Ascending aorta (tissue), 2 donors: ENCODE measurements at regions not wholly inside any gene's neighbourhood (a gene's known extent, or its start where the extent isn't known, plus 50 kb on each side); places are given as distances from the start of the nearest gene placed in this dataset.

Source experiments
- DNase-seq, 2 donors: peaks; one replicate each; pipeline ENCODE4 v3.0.0-alpha.2; 2019; ENCODE audit warnings: low spot score in 2 of 2
- H3K27ac ChIP-seq, 2 donors: fragments of 200-600 bp; sonication (generic); one replicate each; pipeline ENCODE4 v1.5.1; 2016 to 2017; ENCODE audit warnings: mild to moderate bottlenecking in 1 of 2
- H3K27me3 ChIP-seq: fragments of 200-600 bp; sonication (generic); one replicate; pipeline ENCODE4 v1.5.1; 2017
- H3K36me3 ChIP-seq, 2 donors: fragments of 200-600 bp; sonication (generic); one replicate each; pipeline ENCODE4 v1.5.1; 2016
- H3K4me1 ChIP-seq, 2 donors: fragments of 200-600 bp; sonication (generic); one replicate each; pipeline ENCODE4 v1.5.1; 2016 to 2017; ENCODE audit warnings: mild to moderate bottlenecking in 1 of 2
- H3K4me3 ChIP-seq, 2 donors: fragments of 200-600 bp; sonication (generic); one replicate each; pipeline ENCODE4 v1.5.1; 2016 to 2017; ENCODE audit warnings: mild to moderate bottlenecking in 1 of 2
- H3K9me3 ChIP-seq, 2 donors: fragments of 200-600 bp; sonication (generic); one replicate each; pipeline ENCODE4 v1.5.1; 2016
- CTCF ChIP-seq, 3 experiments: fragments of 200-600 bp in 2 of 3; fragments of 450-650 bp in 1 of 3; sonication (generic) in 2 of 3; IDR thresholded peaks; one replicate each; pipeline ENCODE4 v1.5.1; 2016 to 2019; ENCODE audit warnings: antibody characterized with exemption in 3 of 3, mild to moderate bottlenecking in 1 of 3, moderate library complexity in 1 of 3
- intact Hi-C: fragments of 100-400 bp; cut with DNase I; formaldehyde crosslinking; loops from one replicate; pipeline ENCODE4 v1.15.1; 2023

GRCh38 chr7:121621937-121622336 lies 225.8 kb upstream of the FAM3C start:
- intact Hi-C loops = no loop called here
- DNase-seq = no peak

GRCh38 chr7:121620953-121621606 lies 225.0 kb upstream of the FAM3C start:
- DNase-seq = no peak
- Histone ChIP-seq H3K4me1 (no peaks in the 10 kb centered on the region), H3K4me3 (no peak overlapping the region), H3K9me3 (no peaks in the 10 kb centered on the region), H3K27ac (no peak overlapping the region), H3K36me3 (no peaks in the 10 kb centered on the region), H3K27me3 (no peaks in the 10 kb centered on the region)
- TF ChIP-seq CTCF (IDR thresholded peaks at IDR 0.05) = no peak
- intact Hi-C loops = no loop called here

More at GRCh38 chr7:121621937-121622336, 225.8 kb upstream of the FAM3C start:
- Histone ChIP-seq H3K4me3 (no peak overlapping the region), H3K9me3 (no peaks in the 10 kb centered on the region), H3K27me3 (no peaks in the 10 kb centered on the region), H3K36me3 (no peaks in the 10 kb centered on the region), H3K27ac (no peak overlapping the region), H3K4me1 (no peaks in the 10 kb centered on the region)
- TF ChIP-seq CTCF (IDR thresholded peaks at IDR 0.05) = no peak

GRCh38 chr7:121620206-121620605 lies 224.1 kb upstream of the FAM3C start:
- DNase-seq = no peak
- H3K27me3 ChIP-seq = no peaks in the 10 kb centered on the region
- TF ChIP-seq CTCF (IDR thresholded peaks at IDR 0.05) = no peak
- H3K36me3 ChIP-seq = no peaks in the 10 kb centered on the region
- no peak overlapping the region for H3K4me3 ChIP-seq
- no peaks in the 10 kb centered on the region for H3K4me1 ChIP-seq
- no peak overlapping the region for H3K27ac ChIP-seq
- intact Hi-C loops = no loop called here
- no peaks in the 10 kb centered on the region for H3K9me3 ChIP-seq

- no peak for TF ChIP-seq CTCF (IDR thresholded peaks at IDR 0.05)
- H3K36me3 ChIP-seq = no peaks in the 10 kb centered on the region
These were observed 222.1 kb upstream of the FAM3C start for GRCh38 chr7:121618182-121618581.

GRCh38 chr7:121610243-121610642 lies 214.1 kb upstream of the FAM3C start:
- no peak overlapping the region for H3K4me3 ChIP-seq
- no peak overlapping the region for H3K27ac ChIP-seq
- no peak for DNase-seq
- no peaks in the 10 kb centered on the region for H3K27me3 ChIP-seq
- TF ChIP-seq CTCF (IDR thresholded peaks at IDR 0.05) = no peak
- intact Hi-C loops = no loop called here
- no peaks in the 10 kb centered on the region for H3K36me3 ChIP-seq
- no peaks in the 10 kb centered on the region for H3K4me1 ChIP-seq
- H3K9me3 ChIP-seq = no peaks in the 10 kb centered on the region

More at GRCh38 chr7:121618182-121618581, 222.1 kb upstream of the FAM3C start:
- DNase-seq = no peak
- no peak overlapping the region for H3K4me3 ChIP-seq
- H3K27ac ChIP-seq = no peak overlapping the region
- no peaks in the 10 kb centered on the region for H3K9me3 ChIP-seq
- H3K27me3 ChIP-seq = no peaks in the 10 kb centered on the region
- no peaks in the 10 kb centered on the region for H3K4me1 ChIP-seq
- intact Hi-C loops = no loop called here

GRCh38 chr7:121609208-121609607 lies 213.1 kb upstream of the FAM3C start:
- Histone ChIP-seq H3K27me3 (no peaks in the 10 kb centered on the region), H3K9me3 (no peaks in the 10 kb centered on the region), H3K36me3 (no peaks in the 10 kb centered on the region), H3K27ac (no peak overlapping the region), H3K4me3 (no peak overlapping the region), H3K4me1 (no peaks in the 10 kb centered on the region)
- intact Hi-C loops = no loop called here
- DNase-seq = no peak
- TF ChIP-seq CTCF (IDR thresholded peaks at IDR 0.05) = no peak
